ENCODE measurements at regions not wholly inside any gene's neighbourhood (a gene's known extent, or its start where the extent isn't known, plus 50 kb on each side); places are given as distances from the start of the nearest gene placed in this dataset.

GRCh38 chr7:156466955-156467625 is 173.5 kb upstream of the RNF32 start:
- Histone ChIP-seq H3K4me3 (no peak overlapping the region), H3K36me3 (replicated peaks; ENCODE audit: insufficient read depth, low read depth) (no peaks in the 10 kb centered on the region), H2AFZ (no peak overlapping the region), H3K9me2 (replicated peaks; ENCODE audit: insufficient read depth) (no peaks in the 10 kb centered on the region), H3K4me1 (ENCODE audit: insufficient read depth) (no peaks in the 10 kb centered on the region), H3K27me3 (no peaks in the 10 kb centered on the region), H3K4me2 (no peak overlapping the region), H3K79me2 (no peaks in the 10 kb centered on the region), H3K27ac (no peak overlapping the region), H4K20me1 (ENCODE audit: insufficient read depth, poor library complexity, severe bottlenecking) (no peaks in the 10 kb centered on the region), H3K9me3 (ENCODE audit: low read depth) (no peaks in the 10 kb centered on the region)
- no peak for DNase-seq (ENCODE audit: low spot score)
- TF ChIP-seq EZH2 (IDR thresholded peaks at IDR 0.05; ENCODE audit: borderline replicate concordance) (no peak), EZH2phosphoT487 (IDR thresholded peaks at IDR 0.05; ENCODE audit: low read depth, severe bottlenecking, unreplicated experiment) (no peak)
- TF ChIP-seq, protein P1, sequence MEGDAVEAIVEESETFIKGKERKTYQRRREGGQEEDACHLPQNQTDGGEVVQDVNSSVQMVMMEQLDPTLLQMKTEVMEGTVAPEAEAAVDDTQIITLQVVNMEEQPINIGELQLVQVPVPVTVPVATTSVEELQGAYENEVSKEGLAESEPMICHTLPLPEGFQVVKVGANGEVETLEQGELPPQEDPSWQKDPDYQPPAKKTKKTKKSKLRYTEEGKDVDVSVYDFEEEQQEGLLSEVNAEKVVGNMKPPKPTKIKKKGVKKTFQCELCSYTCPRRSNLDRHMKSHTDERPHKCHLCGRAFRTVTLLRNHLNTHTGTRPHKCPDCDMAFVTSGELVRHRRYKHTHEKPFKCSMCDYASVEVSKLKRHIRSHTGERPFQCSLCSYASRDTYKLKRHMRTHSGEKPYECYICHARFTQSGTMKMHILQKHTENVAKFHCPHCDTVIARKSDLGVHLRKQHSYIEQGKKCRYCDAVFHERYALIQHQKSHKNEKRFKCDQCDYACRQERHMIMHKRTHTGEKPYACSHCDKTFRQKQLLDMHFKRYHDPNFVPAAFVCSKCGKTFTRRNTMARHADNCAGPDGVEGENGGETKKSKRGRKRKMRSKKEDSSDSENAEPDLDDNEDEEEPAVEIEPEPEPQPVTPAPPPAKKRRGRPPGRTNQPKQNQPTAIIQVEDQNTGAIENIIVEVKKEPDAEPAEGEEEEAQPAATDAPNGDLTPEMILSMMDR (IDR thresholded peaks at IDR 0.05; ENCODE audit: poor library complexity), result no peak
- WGBS (ENCODE audit: low lambda C conversion rate, missing lambda C conversion rate), result 80% methylated on average over 11 of the region's 11 CpGs

- H3K4me3 ChIP-seq, result no peak overlapping the region
- no peak for DNase-seq (ENCODE audit: low spot score)
- 43% methylated on average over 13 of the region's 13 CpGs for WGBS (ENCODE audit: low lambda C conversion rate, missing lambda C conversion rate)
These were observed 174.3 kb upstream of the RNF32 start for GRCh38 chr7:156466272-156466671.

DNA sequence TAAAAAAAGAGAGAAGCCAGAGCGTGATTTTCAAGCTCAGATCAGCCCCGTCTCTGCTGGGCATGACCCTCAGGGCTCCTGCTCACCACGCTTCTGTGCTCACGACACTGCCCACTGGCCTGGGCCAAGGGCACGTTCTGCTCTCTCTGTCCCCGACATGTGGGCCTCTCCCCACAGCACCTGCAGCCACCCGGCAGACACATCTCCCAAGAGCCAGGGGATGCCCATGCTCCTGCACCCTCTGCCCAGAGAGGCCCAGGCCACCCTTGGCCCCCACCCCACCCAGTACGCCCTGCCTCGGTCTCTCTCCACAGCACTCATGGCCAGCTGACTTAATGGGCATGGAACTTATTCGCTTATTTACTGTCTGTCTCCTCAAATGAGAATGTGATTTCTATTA is 175.4 kb upstream of the RNF32 start:
- Histone ChIP-seq H3K9me3 (ENCODE audit: low read depth) (no peaks in the 10 kb centered on the region), H3K4me1 (ENCODE audit: insufficient read depth) (peaks cover 4% of the 10 kb centered on the region), H4K20me1 (ENCODE audit: insufficient read depth, poor library complexity, severe bottlenecking) (no peaks in the 10 kb centered on the region), H3K27me3 (no peaks in the 10 kb centered on the region), H3K4me3 (no peak overlapping the region), H3K79me2 (no peaks in the 10 kb centered on the region), H3K4me2 (no peak overlapping the region), H3K9me2 (replicated peaks; ENCODE audit: insufficient read depth) (no peaks in the 10 kb centered on the region), H3K36me3 (replicated peaks; ENCODE audit: insufficient read depth, low read depth) (no peaks in the 10 kb centered on the region), H2AFZ (no peak overlapping the region), H3K27ac (no peak overlapping the region)
- no peak for DNase-seq (ENCODE audit: low spot score)
- WGBS (ENCODE audit: low lambda C conversion rate, missing lambda C conversion rate), result 86% methylated on average over 10 of the region's 10 CpGs
- TF ChIP-seq EZH2 (IDR thresholded peaks at IDR 0.05; ENCODE audit: borderline replicate concordance) (no peak), EZH2phosphoT487 (IDR thresholded peaks at IDR 0.05; ENCODE audit: low read depth, severe bottlenecking, unreplicated experiment) (no peak)
- TF ChIP-seq, protein P1 (IDR thresholded peaks at IDR 0.05; ENCODE audit: poor library complexity), result no peak

More at GRCh38 chr7:156466272-156466671, 174.3 kb upstream of the RNF32 start:
- TF ChIP-seq EZH2 (IDR thresholded peaks at IDR 0.05; ENCODE audit: borderline replicate concordance), result no peak
- TF ChIP-seq, protein P1 (IDR thresholded peaks at IDR 0.05; ENCODE audit: poor library complexity), result no peak
- TF ChIP-seq EZH2phosphoT487 (IDR thresholded peaks at IDR 0.05; ENCODE audit: low read depth, severe bottlenecking, unreplicated experiment), result no peak
- Histone ChIP-seq H3K9me3 (ENCODE audit: low read depth) (no peaks in the 10 kb centered on the region), H3K36me3 (replicated peaks; ENCODE audit: insufficient read depth, low read depth) (no peaks in the 10 kb centered on the region), H3K79me2 (no peaks in the 10 kb centered on the region), H3K4me2 (peak overlapping the region; percentile 62), H3K27ac (no peak overlapping the region), H2AFZ (peak overlapping the region; percentile 49), H3K9me2 (replicated peaks; ENCODE audit: insufficient read depth) (no peaks in the 10 kb centered on the region), H3K27me3 (no peaks in the 10 kb centered on the region), H3K4me1 (ENCODE audit: insufficient read depth) (peaks cover 4% of the 10 kb centered on the region), H4K20me1 (ENCODE audit: insufficient read depth, poor library complexity, severe bottlenecking) (no peaks in the 10 kb centered on the region)

Data from hepatocyte (in vitro differentiated cells).